Fibroblast of the aortic adventitia (primary cell): ENCODE measurements at regions not wholly inside any gene's neighbourhood (a gene's known extent, or its start where the extent isn't known, plus 50 kb on each side); places are given as distances from the start of the nearest gene placed in this dataset.

Source experiments
- DNase-seq: peaks from one replicate; pipeline ENCODE4 v3.0.0-alpha.2; 2010; ENCODE audit warnings: low read depth
- H3K4me3 ChIP-seq: 2 replicates; pipeline ENCODE4 v1.5.1; 2011; ENCODE audit warnings: low read depth, mild to moderate bottlenecking, control low read depth, low read length, moderate library complexity
- TF ChIP-seq, protein P1 (sequence below): IDR thresholded peaks from 2 replicates; pipeline ENCODE4 v1.5.1; 2011; ENCODE audit warnings: mild to moderate bottlenecking, low read length, control low read depth, inconsistent platforms; ENCODE audit not compliant: insufficient read depth

DNA sequence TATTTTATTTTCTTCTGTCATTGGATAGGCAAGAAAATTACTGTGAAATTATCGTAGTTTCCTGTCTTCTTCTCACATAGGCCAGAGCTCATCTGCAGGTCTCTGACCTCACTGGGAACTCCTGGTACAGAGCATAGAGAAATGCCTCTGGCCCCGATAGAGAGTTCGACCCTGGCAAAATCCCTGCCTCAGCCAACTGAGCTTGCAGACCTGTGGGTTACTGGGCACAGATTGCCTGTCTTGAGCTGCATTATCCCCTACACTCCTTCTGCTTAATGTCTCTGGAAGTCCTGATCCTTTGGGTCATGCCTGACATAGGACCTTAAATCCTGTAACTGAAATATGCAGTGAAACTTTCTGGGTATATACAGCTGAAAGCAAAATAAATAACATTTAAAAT, 439.3 kb upstream of the CTNND2 start:
- TF ChIP-seq, protein P1, sequence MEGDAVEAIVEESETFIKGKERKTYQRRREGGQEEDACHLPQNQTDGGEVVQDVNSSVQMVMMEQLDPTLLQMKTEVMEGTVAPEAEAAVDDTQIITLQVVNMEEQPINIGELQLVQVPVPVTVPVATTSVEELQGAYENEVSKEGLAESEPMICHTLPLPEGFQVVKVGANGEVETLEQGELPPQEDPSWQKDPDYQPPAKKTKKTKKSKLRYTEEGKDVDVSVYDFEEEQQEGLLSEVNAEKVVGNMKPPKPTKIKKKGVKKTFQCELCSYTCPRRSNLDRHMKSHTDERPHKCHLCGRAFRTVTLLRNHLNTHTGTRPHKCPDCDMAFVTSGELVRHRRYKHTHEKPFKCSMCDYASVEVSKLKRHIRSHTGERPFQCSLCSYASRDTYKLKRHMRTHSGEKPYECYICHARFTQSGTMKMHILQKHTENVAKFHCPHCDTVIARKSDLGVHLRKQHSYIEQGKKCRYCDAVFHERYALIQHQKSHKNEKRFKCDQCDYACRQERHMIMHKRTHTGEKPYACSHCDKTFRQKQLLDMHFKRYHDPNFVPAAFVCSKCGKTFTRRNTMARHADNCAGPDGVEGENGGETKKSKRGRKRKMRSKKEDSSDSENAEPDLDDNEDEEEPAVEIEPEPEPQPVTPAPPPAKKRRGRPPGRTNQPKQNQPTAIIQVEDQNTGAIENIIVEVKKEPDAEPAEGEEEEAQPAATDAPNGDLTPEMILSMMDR, result no peak
- no peak for DNase-seq
- no peak overlapping the region for H3K4me3 ChIP-seq

DNA sequence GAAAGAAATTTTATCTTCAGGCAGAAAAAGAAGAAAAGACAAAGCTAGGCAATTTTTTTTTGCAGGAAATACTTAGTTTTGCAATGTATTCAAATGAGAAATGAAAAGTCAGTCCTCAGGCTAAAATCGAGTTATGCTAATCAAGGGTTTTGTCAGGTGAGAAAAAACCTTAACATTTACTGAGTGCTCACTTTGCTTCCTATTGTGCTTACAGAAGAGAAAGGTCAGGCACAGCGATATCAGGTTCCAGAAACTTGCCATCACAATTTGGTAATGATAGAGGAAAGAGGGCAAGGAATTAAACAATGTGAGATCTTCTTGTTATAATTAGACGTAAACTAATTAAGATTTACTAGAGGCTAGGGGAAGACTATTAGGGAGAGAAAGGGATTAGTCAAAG, 431.7 kb upstream of the CTNND2 start:
- H3K4me3 ChIP-seq, result no peak overlapping the region
- TF ChIP-seq, protein P1, result no peak
- DNase-seq, result no peak

DNA sequence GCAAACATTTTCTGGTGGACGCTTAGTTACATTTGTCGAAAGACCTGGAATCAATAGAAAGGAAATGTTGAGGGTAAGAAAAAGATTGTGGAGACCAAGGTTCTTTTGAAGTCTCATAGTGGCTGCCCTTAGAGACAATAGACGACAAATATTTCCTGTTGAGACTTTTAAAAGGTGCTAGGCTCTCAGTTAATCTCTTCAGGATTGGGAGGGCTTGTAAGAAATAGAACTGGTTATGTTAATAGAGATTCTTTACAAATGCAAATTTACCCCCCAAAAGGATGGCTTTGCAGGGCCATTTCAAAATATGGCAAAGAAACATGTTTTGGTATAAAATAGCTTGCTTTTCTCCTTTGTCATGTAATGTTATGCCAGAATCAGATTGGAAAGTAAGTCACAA, 428.2 kb upstream of the CTNND2 start:
- H3K4me3 ChIP-seq, result no peak overlapping the region
- TF ChIP-seq, protein P1, result no peak
- no peak for DNase-seq

DNA sequence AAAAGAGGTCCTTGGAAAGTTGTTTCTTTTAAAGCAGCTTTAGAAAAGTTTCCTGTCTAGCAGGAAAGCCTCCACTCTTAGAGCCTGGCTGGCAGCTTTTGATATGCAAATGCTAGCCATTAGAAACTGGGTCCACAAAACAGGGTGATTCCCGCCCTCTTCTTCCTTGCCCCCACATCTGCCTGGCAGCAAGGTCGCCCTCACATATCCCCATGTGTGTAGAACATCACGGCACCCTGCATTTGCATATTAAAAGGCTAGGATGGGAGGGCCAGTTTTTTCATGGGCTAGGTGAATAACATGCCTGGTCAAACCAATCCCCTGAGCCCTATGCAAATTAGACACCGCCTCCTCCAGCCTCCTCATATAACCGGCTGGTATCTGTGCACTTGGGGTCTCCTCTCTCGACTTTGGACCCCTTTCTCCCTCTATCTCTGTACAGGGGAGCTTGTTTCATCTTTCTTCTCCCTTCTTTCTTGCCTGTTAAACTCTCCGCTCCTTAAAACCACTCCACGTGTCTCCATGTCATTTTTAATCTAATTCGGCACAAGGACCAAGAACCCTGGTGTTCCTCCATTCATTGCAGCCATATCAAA, 426.8 kb upstream of the CTNND2 start:
- TF ChIP-seq, protein P1, result no peak
- H3K4me3 ChIP-seq, result no peak overlapping the region
- DNase-seq, result no peak

DNA sequence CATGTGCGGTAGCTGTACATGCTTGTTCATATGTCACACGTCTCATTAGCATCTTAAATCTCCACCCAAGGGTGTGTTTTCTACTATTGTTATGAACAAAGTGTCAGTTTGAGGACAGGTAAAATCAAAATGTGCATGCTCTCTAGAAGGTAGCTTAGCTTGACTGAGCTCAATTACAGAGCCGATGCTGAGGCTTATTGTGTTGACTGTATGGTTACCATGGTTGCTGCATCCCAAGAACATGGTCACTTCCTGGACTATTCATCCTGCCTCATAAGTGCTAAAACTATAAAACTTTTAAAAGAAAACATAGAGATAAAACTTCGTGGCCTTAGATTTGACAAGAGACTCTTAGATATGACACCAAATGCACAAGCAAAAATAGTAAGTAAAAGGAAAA, 426.1 kb upstream of the CTNND2 start:
- H3K4me3 ChIP-seq, result no peak overlapping the region
- TF ChIP-seq, protein P1, result no peak
- DNase-seq, result no peak

DNA sequence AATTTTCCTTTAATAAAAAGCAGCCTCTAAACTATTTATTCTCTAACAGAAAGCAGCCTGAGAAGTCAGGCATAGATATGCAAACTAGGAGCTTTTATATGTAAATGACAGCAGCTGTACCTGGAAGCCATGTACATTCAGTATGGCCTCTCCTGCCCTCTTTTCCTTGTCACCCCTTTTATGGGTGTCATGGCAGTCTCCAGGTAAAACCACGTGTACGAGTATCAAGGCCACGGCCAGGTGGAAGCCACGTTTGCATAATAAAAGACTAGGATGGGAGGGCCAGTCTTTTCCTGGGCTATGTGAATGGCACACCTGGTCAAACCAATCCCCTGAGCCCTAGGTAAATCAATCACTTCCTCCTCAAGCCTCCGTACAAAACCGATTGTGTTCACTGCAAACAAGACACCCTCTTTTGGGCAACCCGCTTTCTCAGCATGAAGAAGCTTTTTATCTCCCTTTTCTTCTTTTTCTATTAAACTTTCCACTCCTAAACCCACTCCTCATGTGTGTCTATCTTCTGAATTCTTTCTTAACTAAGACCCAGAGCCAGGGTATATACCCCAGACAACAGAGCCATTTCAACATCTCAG, 419.5 kb upstream of the CTNND2 start:
- TF ChIP-seq, protein P1, result no peak

DNA sequence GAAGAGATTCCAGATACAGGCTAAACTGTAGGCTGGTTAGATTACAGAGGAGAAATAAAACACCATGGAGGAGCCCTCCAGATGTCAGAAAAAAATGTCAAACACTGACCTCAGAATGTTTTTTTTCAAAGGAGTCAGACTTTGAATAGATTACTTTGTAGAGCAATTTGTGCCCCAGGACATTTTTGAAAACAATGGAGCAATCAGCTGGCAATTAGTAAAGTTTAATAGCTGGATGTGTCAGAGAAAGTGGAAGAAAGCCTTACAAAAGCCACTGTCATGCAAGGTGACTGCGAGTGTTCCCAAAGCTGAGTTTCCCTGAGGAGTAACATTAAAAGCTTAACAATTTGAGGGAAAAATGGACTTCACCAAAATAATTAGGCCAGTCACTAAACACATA, 417.8 kb upstream of the CTNND2 start:
- TF ChIP-seq, protein P1, result no peak
- no peak for DNase-seq
- H3K4me3 ChIP-seq, result no peak overlapping the region

More for the DNA sequence above, 419.5 kb upstream of the CTNND2 start:
- H3K4me3 ChIP-seq, result no peak overlapping the region
- no peak for DNase-seq
